Body of pancreas (tissue), 4 donors: ENCODE measurements at regions not wholly inside any gene's neighbourhood (a gene's known extent, or its start where the extent isn't known, plus 50 kb on each side); places are given as distances from the start of the nearest gene placed in this dataset.

ENCODE experiments used
- CTCF ChIP-seq, 7 experiments: fragments of 450-650 bp in 4 of 7; fragments of 200-600 bp in 3 of 7; sonication (generic) in 3 of 7; IDR thresholded peaks; one replicate each; pipeline ENCODE4 v1.5.1; 2016 to 2019; ENCODE audit warnings: antibody characterized with exemption in 7 of 7
- POLR2A ChIP-seq, 3 donors: fragments of 450-650 bp; IDR thresholded peaks; one replicate each; pipeline ENCODE4 v1.6.1; 2016; ENCODE audit warnings: antibody characterized with exemption in 3 of 3, mild to moderate bottlenecking in 2 of 3

DNA sequence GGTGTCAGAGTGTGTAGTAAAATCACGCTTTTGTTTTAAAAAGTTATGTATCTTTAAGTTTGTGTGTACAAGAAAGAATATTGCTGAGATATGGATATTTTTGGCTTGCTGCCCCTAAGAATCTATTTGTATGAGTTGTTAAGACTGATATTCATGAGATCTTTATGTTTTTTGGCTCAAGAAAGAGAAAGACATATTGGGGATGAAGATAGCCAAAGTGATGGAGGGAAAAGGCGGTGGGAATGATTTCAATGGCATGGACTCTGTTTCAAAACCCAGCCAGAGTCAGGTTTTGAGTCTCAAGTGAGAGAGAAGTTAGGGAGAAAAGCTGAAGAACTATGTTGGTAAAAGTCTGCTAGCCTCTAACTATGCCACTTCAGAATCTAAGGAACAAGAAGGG is 351.7 kb downstream of the PBX1 start:
- TF ChIP-seq CTCF (IDR thresholded peaks at IDR 0.05) (no peak), POLR2A (IDR thresholded peaks at IDR 0.05) (no peak)
